Immature natural killer cell (primary cell): ENCODE measurements at regions not wholly inside any gene's neighbourhood (a gene's known extent, or its start where the extent isn't known, plus 50 kb on each side); places are given as distances from the start of the nearest gene placed in this dataset.
"Not testable (repeated sequence)": the region's sequence is repeated elsewhere in the genome, so short reads cannot be mapped to it uniquely, and the experiment has no call there.

Source experiments
- DNase-seq, 3 donors: peaks; one replicate each; pipeline ENCODE4 v3.0.0; 2022; ENCODE audit warnings: mixed read lengths in 1 of 3
- H3K27ac Mint-ChIP-seq, 6 donors: one replicate each; pipeline ENCODE4 v1.8.0; 2020; ENCODE audit warnings: mixed read lengths in 6 of 6, mild to moderate bottlenecking in 5 of 6, inconsistent platforms in 4 of 6, moderate library complexity in 3 of 6
- H3K27me3 Mint-ChIP-seq, 3 donors: one replicate each; pipeline ENCODE4 v1.8.0; 2020 to 2021; ENCODE audit warnings: low read depth in 3 of 3, mild to moderate bottlenecking in 3 of 3, mixed read lengths in 3 of 3, moderate library complexity in 3 of 3, inconsistent platforms in 1 of 3
- H3K36me3 Mint-ChIP-seq, 3 donors: one replicate each; pipeline ENCODE4 v1.8.0; 2020; ENCODE audit warnings: mixed read lengths in 3 of 3, inconsistent platforms in 2 of 3, mild to moderate bottlenecking in 2 of 3
- H3K4me1 Mint-ChIP-seq, 2 donors: one replicate each; pipeline ENCODE4 v1.8.0; 2020; ENCODE audit warnings: inconsistent platforms in 2 of 2, mild to moderate bottlenecking in 2 of 2, mixed read lengths in 2 of 2, moderate library complexity in 1 of 2
- H3K4me3 Mint-ChIP-seq, 5 donors: one replicate each; pipeline ENCODE4 v1.8.0; 2020; ENCODE audit warnings: mild to moderate bottlenecking in 5 of 5, mixed read lengths in 5 of 5, inconsistent platforms in 3 of 5, moderate library complexity in 3 of 5
- H3K9me3 Mint-ChIP-seq, 6 donors: one replicate each; pipeline ENCODE4 v1.8.0; 2020; ENCODE audit warnings: mild to moderate bottlenecking in 6 of 6, mixed read lengths in 6 of 6, inconsistent platforms in 4 of 6, moderate library complexity in 3 of 6

GRCh38 chr12:19998411-19998810 lies 369.9 kb upstream of the PDE3A start:
- peaks cover 0 to 4% (median 0%) of the 10 kb centered on the region in 6 donors for H3K9me3 Mint-ChIP-seq
- H3K27me3 Mint-ChIP-seq = peaks cover 0 to 2% (median 2%) of the 10 kb centered on the region in 3 donors
- no peak overlapping the region for H3K4me3 Mint-ChIP-seq
- H3K36me3 Mint-ChIP-seq = no peaks in the 10 kb centered on the region
- no peak overlapping the region for H3K27ac Mint-ChIP-seq
- no peak for DNase-seq
- H3K4me1 Mint-ChIP-seq = no peaks in the 10 kb centered on the region

GRCh38 chr12:19998961-19999804 lies 369.2 kb upstream of the PDE3A start:
- DNase-seq = no peak
- Mint-ChIP-seq H3K27me3 (peaks cover 0 to 2% (median 2%) of the 10 kb centered on the region in 3 donors), H3K9me3 (peaks cover 0 to 5% (median 0%) of the 10 kb centered on the region in 6 donors)

GRCh38 chr12:19999805-20000138 lies 368.6 kb upstream of the PDE3A start:
- Mint-ChIP-seq H3K9me3 (peaks cover 0 to 5% (median 0%) of the 10 kb centered on the region in 6 donors), H3K36me3 (no peaks in the 10 kb centered on the region), H3K4me1 (no peaks in the 10 kb centered on the region), H3K27me3 (peaks cover 0 to 2% (median 2%) of the 10 kb centered on the region in 3 donors), H3K4me3 (no peak overlapping the region), H3K27ac (no peak overlapping the region)
- no peak for DNase-seq

More at GRCh38 chr12:19998961-19999804, 369.2 kb upstream of the PDE3A start:
- H3K4me3 Mint-ChIP-seq = no peak overlapping the region
- no peaks in the 10 kb centered on the region for H3K36me3 Mint-ChIP-seq
- H3K27ac Mint-ChIP-seq = no peak overlapping the region
- no peaks in the 10 kb centered on the region for H3K4me1 Mint-ChIP-seq

GRCh38 chr12:20000229-20000849 lies 368.0 kb upstream of the PDE3A start:
- Mint-ChIP-seq H3K4me1 (no peaks in the 10 kb centered on the region), H3K27me3 (peaks cover 0 to 2% (median 2%) of the 10 kb centered on the region in 3 donors), H3K9me3 (peaks cover 0 to 5% (median 0%) of the 10 kb centered on the region in 6 donors), H3K27ac (no peak overlapping the region), H3K36me3 (no peaks in the 10 kb centered on the region), H3K4me3 (no peak overlapping the region)
- DNase-seq = no peak

GRCh38 chr12:20003252-20003651 lies 365.1 kb upstream of the PDE3A start:
- no peak for DNase-seq
- Mint-ChIP-seq H3K4me3 (no peak overlapping the region), H3K4me1 (no peaks in the 10 kb centered on the region), H3K36me3 (no peaks in the 10 kb centered on the region), H3K27me3 (peaks cover 0 to 2% (median 2%) of the 10 kb centered on the region in 3 donors), H3K27ac (no peak overlapping the region), H3K9me3 (peaks cover 0 to 5% (median 0%) of the 10 kb centered on the region in 6 donors)

GRCh38 chr12:20004952-20005351 lies 363.4 kb upstream of the PDE3A start:
- Mint-ChIP-seq H3K4me3 (no peak overlapping the region), H3K9me3 (peaks cover 2 to 17% (median 4%) of the 10 kb centered on the region in 6 donors), H3K27ac (no peak overlapping the region), H3K27me3 (peaks cover 0 to 4% (median 2%) of the 10 kb centered on the region in 3 donors), H3K36me3 (no peaks in the 10 kb centered on the region), H3K4me1 (no peaks in the 10 kb centered on the region)
- no peak for DNase-seq

- Mint-ChIP-seq H3K27me3 (peaks cover 0 to 4% (median 2%) of the 10 kb centered on the region in 3 donors), H3K9me3 (peaks cover 2 to 21% (median 6%) of the 10 kb centered on the region in 6 donors), H3K4me3 (no peak overlapping the region), H3K27ac (no peak overlapping the region), H3K36me3 (no peaks in the 10 kb centered on the region), H3K4me1 (no peaks in the 10 kb centered on the region)
- no peak for DNase-seq
These were observed 361.2 kb upstream of the PDE3A start for GRCh38 chr12:20006871-20007730.

- DNase-seq, H3K27me3 Mint-ChIP-seq: not testable (repeated sequence)
These were observed 358.4 kb upstream of the PDE3A start for GRCh38 chr12:20009965-20010364.

GRCh38 chr12:20011200-20011599 lies 357.1 kb upstream of the PDE3A start:
- no peaks in the 10 kb centered on the region for H3K36me3 Mint-ChIP-seq
- H3K27ac Mint-ChIP-seq = no peak overlapping the region
- H3K4me3 Mint-ChIP-seq = no peak overlapping the region
- no peak for DNase-seq
- peaks cover 0 to 18% (median 6%) of the 10 kb centered on the region in 6 donors for H3K9me3 Mint-ChIP-seq
- H3K27me3 Mint-ChIP-seq = peaks cover 0 to 2% (median 2%) of the 10 kb centered on the region in 3 donors
- no peaks in the 10 kb centered on the region for H3K4me1 Mint-ChIP-seq

More at GRCh38 chr12:20009965-20010364, 358.4 kb upstream of the PDE3A start:
- not testable (repeated sequence) for H3K27ac Mint-ChIP-seq, H3K4me1 Mint-ChIP-seq, H3K4me3 Mint-ChIP-seq, H3K36me3 Mint-ChIP-seq
- peaks cover 0 to 18% (median 6%) of the 10 kb centered on the region in 6 donors for H3K9me3 Mint-ChIP-seq

GRCh38 chr12:20017802-20018201 lies 350.5 kb upstream of the PDE3A start:
- Mint-ChIP-seq H3K4me3 (no peak overlapping the region), H3K27me3 (no peaks in the 10 kb centered on the region), H3K9me3 (no peaks in the 10 kb centered on the region), H3K36me3 (no peaks in the 10 kb centered on the region), H3K4me1 (no peaks in the 10 kb centered on the region), H3K27ac (no peak overlapping the region)
- no peak for DNase-seq

- Mint-ChIP-seq H3K27me3 (no peaks in the 10 kb centered on the region), H3K27ac (no peak overlapping the region), H3K4me3 (no peak overlapping the region), H3K9me3 (no peaks in the 10 kb centered on the region), H3K36me3 (no peaks in the 10 kb centered on the region), H3K4me1 (no peaks in the 10 kb centered on the region)
- DNase-seq = no peak
These were observed 349.9 kb upstream of the PDE3A start for GRCh38 chr12:20018406-20018805.

- Mint-ChIP-seq H3K27me3 (no peaks in the 10 kb centered on the region), H3K4me1 (no peaks in the 10 kb centered on the region), H3K9me3 (no peaks in the 10 kb centered on the region), H3K36me3 (no peaks in the 10 kb centered on the region), H3K27ac (no peak overlapping the region), H3K4me3 (no peak overlapping the region)
- no peak for DNase-seq
These were observed 344.1 kb upstream of the PDE3A start for GRCh38 chr12:20024194-20024593.

GRCh38 chr12:20028033-20028432 lies 340.3 kb upstream of the PDE3A start:
- H3K27ac Mint-ChIP-seq = no peak overlapping the region
- H3K4me3 Mint-ChIP-seq = no peak overlapping the region
- no peaks in the 10 kb centered on the region for H3K9me3 Mint-ChIP-seq
- no peaks in the 10 kb centered on the region for H3K27me3 Mint-ChIP-seq
- H3K36me3 Mint-ChIP-seq = no peaks in the 10 kb centered on the region
- DNase-seq = no peak
- H3K4me1 Mint-ChIP-seq = no peaks in the 10 kb centered on the region

GRCh38 chr12:20030826-20031225 lies 337.5 kb upstream of the PDE3A start:
- H3K27ac Mint-ChIP-seq = no peak overlapping the region
- no peaks in the 10 kb centered on the region for H3K9me3 Mint-ChIP-seq
- H3K4me3 Mint-ChIP-seq = no peak overlapping the region
- no peaks in the 10 kb centered on the region for H3K36me3 Mint-ChIP-seq
- H3K27me3 Mint-ChIP-seq = no peaks in the 10 kb centered on the region
- no peaks in the 10 kb centered on the region for H3K4me1 Mint-ChIP-seq
- no peak for DNase-seq
